GM12801 (cell line): ENCODE measurements at regions not wholly inside any gene's neighbourhood (a gene's known extent, or its start where the extent isn't known, plus 50 kb on each side); places are given as distances from the start of the nearest gene placed in this dataset.
A peak's percentile ranks its signal among the peaks of the same experiment; 100 is the strongest.

ENCODE experiments used
- CTCF ChIP-seq: IDR thresholded peaks from one replicate; pipeline ENCODE4 v1.5.1; 2011; ENCODE audit warnings: control low read depth; ENCODE audit not compliant: insufficient read length; ENCODE audit errors: extremely low read depth

- no peak for TF ChIP-seq CTCF
Observed at GRCh38 chr1:36707221-36707620, 224.5 kb upstream of the CSF3R start.

GRCh38 chr1:36706416-36706815 lies 223.7 kb upstream of the CSF3R start:
- TF ChIP-seq CTCF, result no peak

- TF ChIP-seq CTCF, result no peak
Observed at GRCh38 chr1:36705629-36706028, 222.9 kb upstream of the CSF3R start.

- TF ChIP-seq CTCF, result peak; percentile 20
Observed at GRCh38 chr1:36703526-36704208, 221.0 kb upstream of the CSF3R start.

- TF ChIP-seq CTCF, result no peak
Observed at GRCh38 chr1:36702963-36703362, 220.2 kb upstream of the CSF3R start.

GRCh38 chr1:36699113-36699911 lies 216.6 kb upstream of the CSF3R start:
- no peak for TF ChIP-seq CTCF

- no peak for TF ChIP-seq CTCF
Observed at GRCh38 chr1:36697836-36698605, 215.3 kb upstream of the CSF3R start.
